ENCODE measurements at regions not wholly inside any gene's neighbourhood (a gene's known extent, or its start where the extent isn't known, plus 50 kb on each side); places are given as distances from the start of the nearest gene placed in this dataset.
A peak's percentile ranks its signal among the peaks of the same experiment; 100 is the strongest.

- H3K4me3 ChIP-seq (ENCODE audit: low read depth, low read length): no peak overlapping the region
- no peak for DNase-seq (ENCODE audit: low read depth, low spot score)
- in situ Hi-C loops (cut with HindIII; ENCODE audit: low sequenced_read_pairs): no loop called here
- no peak for TF ChIP-seq CTCF (IDR thresholded peaks at IDR 0.05; ENCODE audit: low read depth, low read length)
Observed at GRCh38 chr12:69015831-69016230, 82.9 kb upstream of the CPM start.

DNA sequence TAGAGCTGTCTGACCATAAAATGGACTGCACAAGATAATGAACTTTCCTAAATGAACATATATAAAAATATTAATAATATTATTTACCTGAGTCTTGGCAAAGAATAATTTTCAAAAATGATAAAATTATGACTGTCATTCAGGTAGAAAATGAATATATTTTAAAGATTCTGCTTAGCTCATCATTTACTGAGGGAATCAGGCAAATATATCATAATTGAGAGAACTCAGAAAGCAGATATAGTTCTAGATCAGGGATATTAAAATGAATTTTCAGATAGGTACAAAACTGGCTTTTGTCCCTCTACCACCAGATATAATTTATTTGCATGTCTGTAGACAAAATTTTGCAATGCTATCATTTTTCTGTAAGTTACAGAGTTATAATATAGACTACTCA lies 86.1 kb upstream of the CPM start:
- DNase-seq (ENCODE audit: low read depth, low spot score): no peak
- TF ChIP-seq CTCF (IDR thresholded peaks at IDR 0.05; ENCODE audit: low read depth, low read length): no peak
- in situ Hi-C loops (cut with HindIII; ENCODE audit: low sequenced_read_pairs): no loop called here
- H3K4me3 ChIP-seq (ENCODE audit: low read depth, low read length): no peak overlapping the region

- in situ Hi-C loops (cut with HindIII; ENCODE audit: low sequenced_read_pairs): no loop called here
- TF ChIP-seq CTCF (IDR thresholded peaks at IDR 0.05; ENCODE audit: low read depth, low read length): no peak
- no peak for DNase-seq (ENCODE audit: low read depth, low spot score)
- no peak overlapping the region for H3K4me3 ChIP-seq (ENCODE audit: low read depth, low read length)
Observed at GRCh38 chr12:69019910-69020309, 86.9 kb upstream of the CPM start.

GRCh38 chr12:69022674-69023073 lies 89.7 kb upstream of the CPM start:
- in situ Hi-C loops (cut with HindIII; ENCODE audit: low sequenced_read_pairs): no loop called here
- DNase-seq (ENCODE audit: low read depth, low spot score): no peak
- no peak for TF ChIP-seq CTCF (IDR thresholded peaks at IDR 0.05; ENCODE audit: low read depth, low read length)
- no peak overlapping the region for H3K4me3 ChIP-seq (ENCODE audit: low read depth, low read length)

DNA sequence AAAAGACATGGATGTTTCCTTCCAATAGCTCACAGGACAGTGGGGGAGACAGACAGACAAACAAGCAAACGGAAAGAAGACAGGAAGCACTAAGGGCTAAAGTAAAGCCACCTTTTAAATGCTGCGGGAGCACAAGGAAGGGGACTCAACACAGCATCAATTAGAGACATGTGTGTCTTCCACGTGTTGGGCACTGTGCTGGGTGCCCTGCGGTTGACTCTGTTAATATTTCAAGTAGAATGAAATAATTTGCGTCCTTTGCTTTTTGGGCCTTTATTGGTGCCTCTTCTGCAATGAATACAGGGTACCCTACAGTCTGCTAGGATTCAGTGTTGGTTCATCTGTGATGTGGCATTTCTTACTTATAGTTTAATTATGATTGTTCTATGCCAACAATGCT lies 90.9 kb upstream of the CPM start:
- in situ Hi-C loops (cut with HindIII; ENCODE audit: low sequenced_read_pairs): no loop called here
- DNase-seq (ENCODE audit: low read depth, low spot score): no peak
- H3K4me3 ChIP-seq (ENCODE audit: low read depth, low read length): no peak overlapping the region
- TF ChIP-seq CTCF (IDR thresholded peaks at IDR 0.05; ENCODE audit: low read depth, low read length): no peak

DNA sequence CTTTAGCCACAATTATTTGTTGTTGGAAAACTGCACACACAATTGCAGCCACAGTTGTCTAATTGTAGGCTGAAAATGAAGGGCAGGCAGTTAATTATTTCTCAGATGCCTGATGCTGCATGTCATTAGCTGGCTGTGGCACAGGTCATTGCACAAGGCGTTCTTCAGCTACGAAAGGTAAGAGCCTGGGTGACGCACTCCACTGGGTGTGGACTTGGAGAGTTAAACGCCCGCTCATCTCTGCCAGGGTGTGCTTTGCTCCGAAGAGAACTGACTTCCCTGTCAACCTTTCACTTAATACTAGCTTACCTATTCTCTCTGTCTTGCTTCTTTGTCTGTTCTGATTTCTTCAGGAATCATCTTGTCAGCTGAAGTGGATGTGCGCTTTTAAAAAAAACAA lies 91.4 kb upstream of the CPM start:
- no peak for TF ChIP-seq CTCF (IDR thresholded peaks at IDR 0.05; ENCODE audit: low read depth, low read length)
- peak; percentile 36 for DNase-seq (ENCODE audit: low read depth, low spot score)
- in situ Hi-C loops (cut with HindIII; ENCODE audit: low sequenced_read_pairs): no loop called here
- no peak overlapping the region for H3K4me3 ChIP-seq (ENCODE audit: low read depth, low read length)

GRCh38 chr12:69024907-69025306 lies 91.9 kb upstream of the CPM start:
- peak; percentile 59 for DNase-seq (ENCODE audit: low read depth, low spot score)
- H3K4me3 ChIP-seq (ENCODE audit: low read depth, low read length): no peak overlapping the region
- in situ Hi-C loops (cut with HindIII; ENCODE audit: low sequenced_read_pairs): no loop called here
- TF ChIP-seq CTCF (IDR thresholded peaks at IDR 0.05; ENCODE audit: low read depth, low read length): no peak

All from astrocyte of the spinal cord (primary cell).